Epithelial cell of esophagus (primary cell): ENCODE measurements at regions not wholly inside any gene's neighbourhood (a gene's known extent, or its start where the extent isn't known, plus 50 kb on each side); places are given as distances from the start of the nearest gene placed in this dataset.

ENCODE experiments used
- DNase-seq: peaks from one replicate; pipeline ENCODE4 v3.0.0; 2010; ENCODE audit warnings: low read depth
- H3K4me3 ChIP-seq: 2 replicates; pipeline ENCODE4 v1.5.1; 2011; ENCODE audit warnings: mild to moderate bottlenecking, low read length, control low read depth
- CTCF ChIP-seq: IDR thresholded peaks from 2 replicates; pipeline ENCODE4 v1.5.1; 2011; ENCODE audit warnings: low read depth, mild to moderate bottlenecking, low read length, control low read depth, inconsistent platforms; ENCODE audit not compliant: insufficient read depth; ENCODE audit errors: missing control alignments

GRCh38 chr12:115506822-115507559 lies 770.5 kb downstream of the MED13L start:
- DNase-seq = no peak
- H3K4me3 ChIP-seq = no peak overlapping the region
- no peak for TF ChIP-seq CTCF

GRCh38 chr12:115504306-115505290 lies 772.9 kb downstream of the MED13L start:
- TF ChIP-seq CTCF = no peak
- no peak overlapping the region for H3K4me3 ChIP-seq
- DNase-seq = no peak

- no peak overlapping the region for H3K4me3 ChIP-seq
- no peak for TF ChIP-seq CTCF
- DNase-seq = no peak
Observed at GRCh38 chr12:115500872-115501271, 776.6 kb downstream of the MED13L start.

GRCh38 chr12:115495300-115495699 lies 782.2 kb downstream of the MED13L start:
- H3K4me3 ChIP-seq = no peak overlapping the region
- DNase-seq = no peak
- TF ChIP-seq CTCF = no peak

GRCh38 chr12:115492553-115492952 lies 784.9 kb downstream of the MED13L start:
- no peak overlapping the region for H3K4me3 ChIP-seq
- DNase-seq = no peak
- TF ChIP-seq CTCF = no peak

GRCh38 chr12:115491511-115492250 lies 785.8 kb downstream of the MED13L start:
- TF ChIP-seq CTCF = no peak
- H3K4me3 ChIP-seq = no peak overlapping the region
- no peak for DNase-seq
